HEK293 (cell line): ENCODE measurements at regions not wholly inside any gene's neighbourhood (a gene's known extent, or its start where the extent isn't known, plus 50 kb on each side); places are given as distances from the start of the nearest gene placed in this dataset.
"Not testable (repeated sequence)": the region's sequence is repeated elsewhere in the genome, so short reads cannot be mapped to it uniquely, and the experiment has no call there.

ENCODE experiments used
- CTCF ChIA-PET: fragments of 350-600 bp; formaldehyde crosslinking; extraction: SDS; loops from one replicate; lab custom pipeline; 2021; ENCODE audit warnings: antibody characterized with exemption; lab: Yijun Ruan, JAX
- POLR2A ChIA-PET: fragments of 300-600 bp; formaldehyde crosslinking; extraction: SDS; loops from one replicate; lab custom pipeline; 2020; ENCODE audit warnings: antibody characterized with exemption, inconsistent platforms; lab: Yijun Ruan, JAX
- H3K27ac ChIP-seq: fragments of 200-500 bp; sonication (Bioruptor generic); 2 replicates; pipeline ENCODE4 v1.5.1; 2014; ENCODE audit warnings: low read depth, low read length, control low read depth, inconsistent platforms; ENCODE audit errors: extremely low read depth
- H3K36me3 ChIP-seq, 2 experiments: fragments of 200-500 bp in 1 of 2; sonication (Bioruptor generic) in 1 of 2; 1 replicate in 1 of 2; 2 replicates in 1 of 2; pipeline ENCODE4 v1.5.1; 2014 to 2017; ENCODE audit warnings: inconsistent platforms in 2 of 2, low read length in 2 of 2; ENCODE audit not compliant: control insufficient read depth in 2 of 2, insufficient read depth in 1 of 2
- H3K4me1 ChIP-seq: fragments of 200-500 bp; sonication (Bioruptor generic); 2 replicates; pipeline ENCODE4 v1.5.1; 2014; ENCODE audit warnings: mild to moderate bottlenecking, low read length, inconsistent platforms; ENCODE audit not compliant: control insufficient read depth, insufficient read depth
- H3K4me3 ChIP-seq: 2 replicates; pipeline ENCODE4 v1.5.1; 2011; ENCODE audit warnings: low read depth, mild to moderate bottlenecking, control low read depth, low read length, moderate library complexity
- H3K9me3 ChIP-seq: fragments of 200-500 bp; sonication (Bioruptor generic); 2 replicates; pipeline ENCODE4 v1.5.1; 2014; ENCODE audit warnings: low read depth, low read length, inconsistent platforms; ENCODE audit not compliant: control insufficient read depth, insufficient read depth
- ATF2 ChIP-seq: fragments of 450-650 bp; formaldehyde crosslinking; IDR thresholded peaks from 2 replicates; pipeline ENCODE4 v1.5.1; 2016; ENCODE audit warnings: missing biosample characterization, missing genetic modification characterization, low read depth
- CTCF ChIP-seq: fragments of 450-650 bp; formaldehyde crosslinking; IDR thresholded peaks from 2 replicates; pipeline ENCODE4 v1.5.1; 2016; ENCODE audit warnings: missing biosample characterization, missing genetic modification characterization
- ELK4 ChIP-seq: IDR thresholded peaks from 2 replicates; pipeline ENCODE4 v1.6.1; 2011; ENCODE audit warnings: mild to moderate bottlenecking, low read depth, low read length, borderline replicate concordance
- FEZF1 ChIP-seq: fragments of 450-650 bp; formaldehyde crosslinking; IDR thresholded peaks from 2 replicates; pipeline ENCODE4 v1.5.1; 2016; ENCODE audit warnings: missing biosample characterization, missing genetic modification characterization
- TCF7L2 ChIP-seq: IDR thresholded peaks from 2 replicates; pipeline ENCODE4 v1.6.1; 2011; ENCODE audit warnings: low read depth, mild to moderate bottlenecking, inconsistent platforms, low read length, moderate library complexity, borderline replicate concordance
- TRIM28 ChIP-seq: IDR thresholded peaks from 2 replicates; pipeline ENCODE4 v1.6.1; 2011; ENCODE audit warnings: low read length, control low read depth, borderline replicate concordance
- ZBTB21 ChIP-seq: fragments of 450-650 bp; formaldehyde crosslinking; IDR thresholded peaks from 2 replicates; pipeline ENCODE4 v1.5.1; 2017; ENCODE audit warnings: missing biosample characterization, missing genetic modification characterization
- ZIC2 ChIP-seq: fragments of 450-650 bp; formaldehyde crosslinking; IDR thresholded peaks from 2 replicates; pipeline ENCODE4 v1.5.1; 2016; ENCODE audit warnings: missing biosample characterization, missing genetic modification characterization
- ZNF148 ChIP-seq: fragments of 450-650 bp; formaldehyde crosslinking; IDR thresholded peaks from 2 replicates; pipeline ENCODE4 v1.5.0; 2017; ENCODE audit warnings: missing biosample characterization, missing genetic modification characterization, borderline replicate concordance
- ZNF221 ChIP-seq: fragments of 450-650 bp; formaldehyde crosslinking; IDR thresholded peaks from 2 replicates; pipeline ENCODE4 v1.5.1; 2017; ENCODE audit warnings: missing biosample characterization, missing genetic modification characterization, borderline replicate concordance
- ZNF26 ChIP-seq: fragments of 450-650 bp; formaldehyde crosslinking; IDR thresholded peaks from 2 replicates; pipeline ENCODE4 v1.5.1; 2016; ENCODE audit warnings: missing biosample characterization, missing genetic modification characterization
- ZNF302 ChIP-seq: fragments of 450-650 bp; formaldehyde crosslinking; IDR thresholded peaks from 2 replicates; pipeline ENCODE4 v1.5.1; 2016; ENCODE audit warnings: missing biosample characterization, missing genetic modification characterization, low read depth
- ZNF449 ChIP-seq: fragments of 450-650 bp; formaldehyde crosslinking; IDR thresholded peaks from 2 replicates; pipeline ENCODE4 v1.5.1; 2017; ENCODE audit warnings: missing biosample characterization, mild to moderate bottlenecking, missing genetic modification characterization, moderate library complexity
- ZNF510 ChIP-seq: fragments of 450-650 bp; formaldehyde crosslinking; IDR thresholded peaks from 2 replicates; pipeline ENCODE4 v1.5.1; 2018; ENCODE audit warnings: mild to moderate bottlenecking, missing genetic modification characterization, missing biosample characterization; ENCODE audit not compliant: insufficient replicate concordance
- ZNF521 ChIP-seq: fragments of 450-650 bp; formaldehyde crosslinking; IDR thresholded peaks from 2 replicates; pipeline ENCODE4 v1.5.1; 2017; ENCODE audit warnings: missing biosample characterization, mild to moderate bottlenecking, missing genetic modification characterization
- ZNF529 ChIP-seq: fragments of 450-650 bp; formaldehyde crosslinking; IDR thresholded peaks from 2 replicates; pipeline ENCODE4 v1.5.1; 2017; ENCODE audit warnings: missing genetic modification characterization, missing biosample characterization; ENCODE audit not compliant: insufficient replicate concordance
- ZNF548 ChIP-seq: fragments of 450-650 bp; formaldehyde crosslinking; IDR thresholded peaks from 2 replicates; pipeline ENCODE4 v1.5.1; 2016; ENCODE audit warnings: missing biosample characterization, missing genetic modification characterization
- ZNF660 ChIP-seq: fragments of 450-650 bp; IDR thresholded peaks from 2 replicates; pipeline ENCODE4 v1.5.1; 2018; ENCODE audit warnings: missing biosample characterization, mild to moderate bottlenecking, missing genetic modification characterization
- ZNF701 ChIP-seq: fragments of 450-650 bp; formaldehyde crosslinking; IDR thresholded peaks from 2 replicates; pipeline ENCODE4 v1.5.1; 2016; ENCODE audit warnings: missing biosample characterization, missing genetic modification characterization

- POLR2A ChIA-PET, H3K36me3 ChIP-seq, CTCF ChIA-PET, H3K9me3 ChIP-seq, H3K27ac ChIP-seq, H3K4me3 ChIP-seq, H3K4me1 ChIP-seq: not testable (repeated sequence)
- TF ChIP-seq ZNF449 (tag by site-specific recombination): peak; percentile 85
Observed at GRCh38 chr10:22467393-22467792, 122.1 kb downstream of the SPAG6 start.

- no peaks in the 10 kb centered on the region for H3K9me3 ChIP-seq
- POLR2A ChIA-PET: no interaction called here
Observed at GRCh38 chr10:22468570-22469320, 123.4 kb downstream of the SPAG6 start.

GRCh38 chr10:22473044-22473443, 127.7 kb downstream of the SPAG6 start:
- CTCF ChIA-PET: no interaction called here
- POLR2A ChIA-PET: no interaction called here
- TF ChIP-seq TCF7L2 (no peak), ZNF701 (tag by site-specific recombination) (no peak), CTCF (no peak), ZNF510 (no peak), ZNF302 (no peak), ZNF26 (tag by site-specific recombination) (no peak), ZNF521 (no peak), ZNF529 (tag by site-specific recombination) (no peak), ZNF548 (tag by site-specific recombination) (no peak), ZNF148 (tag by site-specific recombination) (no peak), TRIM28 (no peak), ZNF660 (tag by site-specific recombination) (no peak), ZBTB21 (tag by site-specific recombination) (no peak), ELK4 (no peak), ATF2 (tag by site-specific recombination) (no peak), ZNF221 (no peak)

More at GRCh38 chr10:22468570-22469320, 123.4 kb downstream of the SPAG6 start:
- Histone ChIP-seq H3K27ac (no peak overlapping the region), H3K4me1 (no peaks in the 10 kb centered on the region), H3K36me3 (no peaks in the 10 kb centered on the region), H3K4me3 (no peak overlapping the region)
- CTCF ChIA-PET: no interaction called here
- TF ChIP-seq FEZF1 (tag by site-specific recombination) (no peak), ZIC2 (peak; percentile 78)

More at GRCh38 chr10:22473044-22473443, 127.7 kb downstream of the SPAG6 start:
- Histone ChIP-seq H3K4me3 (no peak overlapping the region), H3K36me3 (no peaks in the 10 kb centered on the region), H3K4me1 (peaks cover 11% of the 10 kb centered on the region), H3K27ac (no peak overlapping the region), H3K9me3 (no peaks in the 10 kb centered on the region)
